Parathyroid adenoma (tissue), 2 donors: ENCODE measurements at regions not wholly inside any gene's neighbourhood (a gene's known extent, or its start where the extent isn't known, plus 50 kb on each side); places are given as distances from the start of the nearest gene placed in this dataset.

Experiments used
- H2AFZ ChIP-seq: fragments of 300-600 bp; sonication (generic); one replicate; pipeline ENCODE4 v1.7.0; 2017; ENCODE audit warnings: antibody characterized with exemption, mild to moderate bottlenecking
- H3K27ac ChIP-seq: fragments of 300-600 bp; sonication (generic); one replicate; pipeline ENCODE4 v1.7.0; 2017
- H3K27me3 ChIP-seq: fragments of 300-600 bp; sonication (generic); one replicate; pipeline ENCODE4 v1.7.0; 2017; ENCODE audit warnings: low read length; ENCODE audit not compliant: control insufficient read depth, insufficient read depth
- H3K36me3 ChIP-seq: fragments of 300-600 bp; sonication (generic); one replicate; pipeline ENCODE4 v1.7.0; 2017; ENCODE audit warnings: low read length; ENCODE audit not compliant: control insufficient read depth, insufficient read depth
- H3K4me1 ChIP-seq: fragments of 300-600 bp; sonication (generic); one replicate; pipeline ENCODE4 v1.7.0; 2017; ENCODE audit warnings: control low read depth
- H3K4me2 ChIP-seq: fragments of 300-600 bp; sonication (generic); one replicate; pipeline ENCODE4 v1.7.0; 2017; ENCODE audit warnings: low read length
- H3K4me3 ChIP-seq: fragments of 300-600 bp; sonication (generic); one replicate; pipeline ENCODE4 v1.7.0; 2017; ENCODE audit warnings: low read depth, low read length
- H3K79me2 ChIP-seq: fragments of 300-600 bp; sonication (generic); one replicate; pipeline ENCODE4 v1.7.0; 2017; ENCODE audit warnings: control low read depth
- H3K9ac ChIP-seq: fragments of 300-600 bp; sonication (generic); one replicate; pipeline ENCODE4 v1.7.0; 2017; ENCODE audit warnings: mild to moderate bottlenecking
- H3K9me3 ChIP-seq: fragments of 300-600 bp; sonication (generic); one replicate; pipeline ENCODE4 v1.7.0; 2017; ENCODE audit warnings: low read length; ENCODE audit not compliant: control insufficient read depth
- CTCF ChIP-seq: fragments of 300-600 bp; sonication (generic); IDR thresholded peaks from one replicate; pipeline ENCODE4 v1.7.0; 2017; ENCODE audit warnings: antibody characterized with exemption, mild to moderate bottlenecking
- donor health status: primary hyperparathyroidism.

GRCh38 chr17:77606865-77607210, 351.7 kb upstream of the TNRC6C start:
- no peaks in the 10 kb centered on the region for H3K4me1 ChIP-seq
- no peak overlapping the region for H2AFZ ChIP-seq
- peak; percentile 23 for TF ChIP-seq CTCF
- no peak overlapping the region for H3K4me3 ChIP-seq
- H3K27ac ChIP-seq = no peak overlapping the region
- H3K9ac ChIP-seq = no peak overlapping the region
- no peaks in the 10 kb centered on the region for H3K79me2 ChIP-seq
- H3K36me3 ChIP-seq = no peaks in the 10 kb centered on the region
- no peaks in the 10 kb centered on the region for H3K9me3 ChIP-seq
- no peak overlapping the region for H3K4me2 ChIP-seq
- H3K27me3 ChIP-seq = no peaks in the 10 kb centered on the region

- no peak overlapping the region for H3K4me2 ChIP-seq
- no peak overlapping the region for H3K27ac ChIP-seq
- no peak for TF ChIP-seq CTCF
- H3K79me2 ChIP-seq = no peaks in the 10 kb centered on the region
- H3K27me3 ChIP-seq = no peaks in the 10 kb centered on the region
- no peak overlapping the region for H2AFZ ChIP-seq
- no peak overlapping the region for H3K4me3 ChIP-seq
- H3K36me3 ChIP-seq = no peaks in the 10 kb centered on the region
- no peaks in the 10 kb centered on the region for H3K4me1 ChIP-seq
- H3K9ac ChIP-seq = no peak overlapping the region
- no peaks in the 10 kb centered on the region for H3K9me3 ChIP-seq
Measured at GRCh38 chr17:77607606-77608005, 350.9 kb upstream of the TNRC6C start.

GRCh38 chr17:77608431-77608830, 350.1 kb upstream of the TNRC6C start:
- H3K4me1 ChIP-seq = no peaks in the 10 kb centered on the region
- H3K9ac ChIP-seq = no peak overlapping the region
- TF ChIP-seq CTCF = no peak
- H3K27me3 ChIP-seq = no peaks in the 10 kb centered on the region
- no peaks in the 10 kb centered on the region for H3K79me2 ChIP-seq
- no peaks in the 10 kb centered on the region for H3K9me3 ChIP-seq
- no peak overlapping the region for H2AFZ ChIP-seq
- no peak overlapping the region for H3K27ac ChIP-seq
- no peak overlapping the region for H3K4me2 ChIP-seq
- no peak overlapping the region for H3K4me3 ChIP-seq
- H3K36me3 ChIP-seq = no peaks in the 10 kb centered on the region

GRCh38 chr17:77609553-77610517, 348.7 kb upstream of the TNRC6C start:
- Histone ChIP-seq H3K4me3 (no peak overlapping the region), H2AFZ (no peak overlapping the region), H3K79me2 (no peaks in the 10 kb centered on the region), H3K27ac (no peak overlapping the region), H3K4me2 (no peak overlapping the region), H3K27me3 (no peaks in the 10 kb centered on the region), H3K36me3 (no peaks in the 10 kb centered on the region), H3K4me1 (no peaks in the 10 kb centered on the region), H3K9ac (no peak overlapping the region), H3K9me3 (no peaks in the 10 kb centered on the region)
- no peak for TF ChIP-seq CTCF

GRCh38 chr17:77610518-77610893, 348.0 kb upstream of the TNRC6C start:
- Histone ChIP-seq H3K4me2 (no peak overlapping the region), H3K27ac (no peak overlapping the region), H3K4me3 (no peak overlapping the region), H3K36me3 (no peaks in the 10 kb centered on the region), H3K9ac (no peak overlapping the region), H3K79me2 (no peaks in the 10 kb centered on the region), H3K4me1 (no peaks in the 10 kb centered on the region), H3K27me3 (no peaks in the 10 kb centered on the region), H3K9me3 (no peaks in the 10 kb centered on the region), H2AFZ (no peak overlapping the region)
- TF ChIP-seq CTCF = no peak
